Gastroesophageal sphincter (tissue), 3 donors: ENCODE measurements at regions not wholly inside any gene's neighbourhood (a gene's known extent, or its start where the extent isn't known, plus 50 kb on each side); places are given as distances from the start of the nearest gene placed in this dataset.

Experiments
- CTCF ChIP-seq, 4 experiments: fragments of 200-600 bp in 2 of 4; fragments of 450-650 bp in 2 of 4; sonication (generic) in 1 of 4; IDR thresholded peaks; one replicate each; pipeline ENCODE4 v1.5.1; 2017 to 2019; ENCODE audit warnings: antibody characterized with exemption in 4 of 4, mild to moderate bottlenecking in 2 of 4, moderate library complexity in 2 of 4
- POLR2A ChIP-seq, 2 donors: fragments of 450-650 bp; IDR thresholded peaks; one replicate each; pipeline ENCODE4 v1.6.1; 2017; ENCODE audit warnings: antibody characterized with exemption in 2 of 2, mild to moderate bottlenecking in 2 of 2, moderate library complexity in 1 of 2
- POLR2AphosphoS5 ChIP-seq: sonication (generic); formaldehyde crosslinking; IDR thresholded peaks from one replicate; pipeline ENCODE4 v1.6.1; 2017; ENCODE audit warnings: antibody characterized with exemption

GRCh38 chrX:526295-527224 lies 104.0 kb upstream of the SHOX start:
- TF ChIP-seq CTCF (IDR thresholded peaks at IDR 0.05): no peak
- no peak for TF ChIP-seq POLR2A (IDR thresholded peaks at IDR 0.05)
- no peak for TF ChIP-seq POLR2AphosphoS5
